Liver (tissue), 7 donors: ENCODE measurements at regions not wholly inside any gene's neighbourhood (a gene's known extent, or its start where the extent isn't known, plus 50 kb on each side); places are given as distances from the start of the nearest gene placed in this dataset.

Experiments used
- DNase-seq: peaks from one replicate; pipeline ENCODE4 v3.0.0-alpha.2; 2017; ENCODE audit warnings: low spot score
- H3K27ac ChIP-seq, 2 donors: one replicate each; pipeline ENCODE4 v1.7.0; 2013; ENCODE audit warnings: inconsistent platforms in 2 of 2, low read length in 2 of 2, control low read depth in 1 of 2, low read depth in 1 of 2, mild to moderate bottlenecking in 1 of 2
- H3K27me3 ChIP-seq, 4 donors: one replicate each; pipeline versions ENCODE4 v1.6.1 to v1.7.0; 2013; ENCODE audit warnings: low read length in 3 of 4, inconsistent platforms in 1 of 4, mild to moderate bottlenecking in 1 of 4, moderate library complexity in 1 of 4; ENCODE audit not compliant: control insufficient read depth in 4 of 4, insufficient read depth in 4 of 4
- H3K36me3 ChIP-seq, 4 donors: one replicate each; pipeline versions ENCODE4 v1.6.1 to v1.7.0; 2013; ENCODE audit warnings: low read length in 3 of 4, mild to moderate bottlenecking in 3 of 4, low read depth in 1 of 4, moderate library complexity in 1 of 4; ENCODE audit not compliant: control insufficient read depth in 4 of 4, insufficient read depth in 3 of 4
- H3K4me1 ChIP-seq, 4 donors: one replicate each; pipeline versions ENCODE4 v1.6.1 to v1.7.0; 2013; ENCODE audit warnings: low read length in 3 of 4, mild to moderate bottlenecking in 3 of 4, moderate library complexity in 1 of 4; ENCODE audit not compliant: control insufficient read depth in 4 of 4, insufficient read depth in 4 of 4
- H3K4me3 ChIP-seq, 3 donors: one replicate each; pipeline versions ENCODE4 v1.6.1 to v1.7.0; 2013; ENCODE audit warnings: low read length in 3 of 3, control low read depth in 1 of 3, low read depth in 1 of 3, mild to moderate bottlenecking in 1 of 3
- H3K9ac ChIP-seq, 2 donors: one replicate each; pipeline ENCODE4 v1.7.0; 2013; ENCODE audit warnings: low read length in 2 of 2, mild to moderate bottlenecking in 2 of 2, moderate library complexity in 2 of 2, control low read depth in 1 of 2, low read depth in 1 of 2
- H3K9me3 ChIP-seq, 4 donors: one replicate each; pipeline versions ENCODE4 v1.6.1 to v1.7.0; 2013; ENCODE audit warnings: low read length in 3 of 4; ENCODE audit not compliant: control insufficient read depth in 4 of 4
- ATF3 ChIP-seq: IDR thresholded peaks from 2 replicates; pipeline ENCODE4 v1.6.1; 2016; ENCODE audit warnings: antibody characterized with exemption
- EGR1 ChIP-seq, 2 donors: IDR thresholded peaks; 2 replicates each; pipeline ENCODE4 v1.6.1; 2016 to 2018; ENCODE audit warnings: antibody characterized with exemption in 2 of 2, low read depth in 2 of 2
- FOXA1 ChIP-seq: IDR thresholded peaks from 2 replicates; pipeline ENCODE4 v1.6.1; 2016; ENCODE audit warnings: antibody characterized with exemption
- FOXA2 ChIP-seq: IDR thresholded peaks from 2 replicates; pipeline ENCODE4 v1.6.1; 2016; ENCODE audit warnings: antibody characterized with exemption
- GABPA ChIP-seq, 2 donors: IDR thresholded peaks in 1 of 2; conservative IDR thresholded peaks in 1 of 2; 2 replicates each; pipeline ENCODE4 v1.6.1; 2016; ENCODE audit warnings: antibody characterized with exemption in 2 of 2, mild to moderate bottlenecking in 1 of 2, moderate library complexity in 1 of 2
- HNF4A ChIP-seq, 2 donors: conservative IDR thresholded peaks; 2 replicates each; pipeline ENCODE4 v1.6.1; 2016; ENCODE audit warnings: antibody characterized with exemption in 2 of 2, mild to moderate bottlenecking in 2 of 2
- HNF4G ChIP-seq: IDR thresholded peaks from 2 replicates; pipeline ENCODE4 v1.6.1; 2016; ENCODE audit warnings: antibody characterized with exemption
- JUND ChIP-seq, 2 donors: IDR thresholded peaks; 2 replicates each; pipeline ENCODE4 v1.6.1; 2016; ENCODE audit warnings: antibody characterized with exemption in 2 of 2
- MAX ChIP-seq: IDR thresholded peaks from 2 replicates; pipeline ENCODE4 v1.6.1; 2016; ENCODE audit warnings: antibody characterized with exemption
- NR2F2 ChIP-seq: IDR thresholded peaks from 2 replicates; pipeline ENCODE4 v1.6.1; 2016; ENCODE audit warnings: antibody characterized with exemption
- REST ChIP-seq: IDR thresholded peaks from 2 replicates; pipeline ENCODE4 v1.6.1; 2016; ENCODE audit warnings: antibody characterized with exemption, mild to moderate bottlenecking
- RXRA ChIP-seq, 2 donors: IDR thresholded peaks; 2 replicates each; pipeline ENCODE4 v1.6.1; 2017 to 2018; ENCODE audit warnings: antibody characterized with exemption in 2 of 2, mild to moderate bottlenecking in 1 of 2
- YY1 ChIP-seq: IDR thresholded peaks from 2 replicates; pipeline ENCODE4 v1.6.1; 2016; ENCODE audit warnings: antibody characterized with exemption, mild to moderate bottlenecking
- WGBS: extraction: QIAGEN DNeasy Blood & Tissue Kit; methylation state at CpG from one replicate; pipeline ENCODE4 v1.1.7; 2013; 5-methylcytosine and 5-hydroxymethylcytosine counted together
- donor health status: healthy.
- donor health status: healthy.
- donor health status: healthy.
- donor health status: healthy.

- no peak for DNase-seq
- H3K9me3 ChIP-seq: no peaks in the 10 kb centered on the region
- H3K4me1 ChIP-seq: no peaks in the 10 kb centered on the region
- TF ChIP-seq JUND (IDR thresholded peaks at IDR 0.05): no peak
- no peaks in the 10 kb centered on the region for H3K27me3 ChIP-seq
- H3K4me3 ChIP-seq: no peak overlapping the region
- H3K9ac ChIP-seq: no peak overlapping the region
- no peaks in the 10 kb centered on the region for H3K36me3 ChIP-seq
- WGBS: 75% methylated on average over 1 of the region's 1 CpG
- H3K27ac ChIP-seq: no peak overlapping the region
These were observed 439.2 kb downstream of the TBC1D4 start for GRCh38 chr13:75042807-75043206.

- H3K36me3 ChIP-seq: no peaks in the 10 kb centered on the region
- 92% methylated on average over 1 of the region's 1 CpG for WGBS
- peaks cover 0 to 8% (median under 1%) of the 10 kb centered on the region in 4 donors for H3K9me3 ChIP-seq
- TF ChIP-seq YY1 (no peak), MAX (no peak), EGR1 (IDR thresholded peaks at IDR 0.05; ENCODE audit: low read depth in 2 of 2) (no peak), HNF4A (conservative IDR thresholded peaks at IDR 0.05) (no peak), HNF4G (no peak), GABPA (IDR thresholded peaks at IDR 0.05 in 1 of 2, conservative IDR thresholded peaks at IDR 0.05 in 1 of 2) (no peak), FOXA2 (no peak), ATF3 (no peak), FOXA1 (no peak)
- H3K27ac ChIP-seq: no peak overlapping the region
- H3K9ac ChIP-seq: no peak overlapping the region
- DNase-seq: no peak
- H3K4me1 ChIP-seq: no peaks in the 10 kb centered on the region
- H3K27me3 ChIP-seq: no peaks in the 10 kb centered on the region
- H3K4me3 ChIP-seq: no peak overlapping the region
These were observed 443.4 kb downstream of the TBC1D4 start for GRCh38 chr13:75038393-75039113.

GRCh38 chr13:75025956-75026355 is 456.0 kb downstream of the TBC1D4 start:
- H3K36me3 ChIP-seq: no peaks in the 10 kb centered on the region
- no peak overlapping the region for H3K9ac ChIP-seq
- no peak overlapping the region for H3K4me3 ChIP-seq
- 45% methylated on average over 2 of the region's 2 CpGs for WGBS
- H3K27ac ChIP-seq: no peak overlapping the region
- TF ChIP-seq YY1: no peak
- no peak for TF ChIP-seq HNF4A (conservative IDR thresholded peaks at IDR 0.05)
- no peak for TF ChIP-seq NR2F2
- no peak for TF ChIP-seq ATF3
- TF ChIP-seq EGR1 (IDR thresholded peaks at IDR 0.05; ENCODE audit: low read depth in 2 of 2): no peak
- no peak for TF ChIP-seq GABPA (IDR thresholded peaks at IDR 0.05 in 1 of 2, conservative IDR thresholded peaks at IDR 0.05 in 1 of 2)
- no peak for TF ChIP-seq JUND (IDR thresholded peaks at IDR 0.05)
- TF ChIP-seq REST: no peak
- TF ChIP-seq MAX: no peak
- no peak for TF ChIP-seq RXRA (IDR thresholded peaks at IDR 0.05)
- H3K27me3 ChIP-seq: no peaks in the 10 kb centered on the region
- no peaks in the 10 kb centered on the region for H3K9me3 ChIP-seq
- DNase-seq: no peak
- no peaks in the 10 kb centered on the region for H3K4me1 ChIP-seq
